SK-N-SH treated with all-trans-retinoic acid at 6 μM for 48 hours (cell line): ENCODE measurements at regions not wholly inside any gene's neighbourhood (a gene's known extent, or its start where the extent isn't known, plus 50 kb on each side); places are given as distances from the start of the nearest gene placed in this dataset.
"Not testable (repeated sequence)": the region's sequence is repeated elsewhere in the genome, so short reads cannot be mapped to it uniquely, and the experiment has no call there.

Experiments used
- ATAC-seq: fragments of 200-7000 bp; cut with Tn5 transposase; 3 replicates; pipeline ENCODE4 v1.9.1; 2020; ENCODE audit warnings: mild to moderate bottlenecking, moderate library complexity
- ARNTL ChIP-seq: fragments of 450-650 bp; formaldehyde crosslinking; IDR thresholded peaks from 2 replicates; pipeline ENCODE4 v1.5.0; 2020; ENCODE audit warnings: low read depth, mild to moderate bottlenecking, moderate library complexity, borderline replicate concordance
- BACH2 ChIP-seq: fragments of 250-450 bp; sonication (Bioruptor Pico); IDR thresholded peaks from 2 replicates; pipeline ENCODE4 v1.9.0; 2021; ENCODE audit warnings: mild to moderate bottlenecking, borderline replicate concordance
- CSDC2 ChIP-seq: fragments of 250-450 bp; sonication (Bioruptor Pico); IDR thresholded peaks from 2 replicates; pipeline ENCODE4 v1.5.0; 2020; ENCODE audit warnings: mild to moderate bottlenecking, moderate library complexity
- ESRRG ChIP-seq: fragments of 250-450 bp; sonication (Bioruptor Pico); IDR thresholded peaks from 2 replicates; pipeline ENCODE4 v1.6.1; 2021; ENCODE audit warnings: mild to moderate bottlenecking
- GLIS3 ChIP-seq: fragments of 250-450 bp; sonication (Bioruptor Pico); IDR thresholded peaks from 2 replicates; pipeline ENCODE4 v1.5.0; 2020; ENCODE audit warnings: mild to moderate bottlenecking, moderate library complexity
- ISL1 ChIP-seq: fragments of 250-450 bp; sonication (Bioruptor Pico); IDR thresholded peaks from 2 replicates; pipeline ENCODE4 v2.1.2; 2022; ENCODE audit warnings: mild to moderate bottlenecking, moderate library complexity
- OSR1 ChIP-seq: fragments of 250-450 bp; sonication (Bioruptor Pico); IDR thresholded peaks from 2 replicates; pipeline ENCODE4 v1.8.0; 2022; ENCODE audit warnings: moderate library complexity, mild to moderate bottlenecking, inconsistent platforms
- PPARA ChIP-seq: fragments of 250-450 bp; sonication (Bioruptor Pico); IDR thresholded peaks from 2 replicates; pipeline ENCODE4 v1.5.0; 2020; ENCODE audit warnings: mild to moderate bottlenecking, borderline replicate concordance
- RARB ChIP-seq: fragments of 250-450 bp; sonication (Bioruptor Pico); IDR thresholded peaks from 2 replicates; pipeline ENCODE4 v1.8.0; 2021; ENCODE audit warnings: mild to moderate bottlenecking, moderate library complexity
- TOX ChIP-seq: fragments of 250-450 bp; sonication (Bioruptor Pico); IDR thresholded peaks from 2 replicates; pipeline ENCODE4 v1.8.0; 2021; ENCODE audit warnings: mild to moderate bottlenecking, moderate library complexity, borderline replicate concordance
- ZC3H10 ChIP-seq: fragments of 250-450 bp; sonication (Bioruptor Pico); IDR thresholded peaks from 2 replicates; pipeline ENCODE4 v1.5.1; 2021; ENCODE audit warnings: mild to moderate bottlenecking, moderate library complexity
- ZFP3 ChIP-seq: fragments of 250-450 bp; sonication (Bioruptor Pico); IDR thresholded peaks from 2 replicates; pipeline ENCODE4 v1.5.0; 2020; ENCODE audit warnings: mild to moderate bottlenecking, moderate library complexity
- ZFP30 ChIP-seq: fragments of 450-650 bp; formaldehyde crosslinking; IDR thresholded peaks from 2 replicates; pipeline ENCODE4 v1.5.0; 2022; ENCODE audit warnings: mild to moderate bottlenecking, moderate library complexity
- ZNF8 ChIP-seq: fragments of 450-650 bp; formaldehyde crosslinking; IDR thresholded peaks from 2 replicates; pipeline ENCODE4 v1.5.0; 2020; ENCODE audit warnings: mild to moderate bottlenecking, moderate library complexity
- TF ChIP-seq, protein P1 (sequence below): fragments of 250-450 bp; sonication (Bioruptor Pico); IDR thresholded peaks from 2 replicates; pipeline ENCODE4 v1.8.0; 2020; ENCODE audit warnings: mild to moderate bottlenecking, moderate library complexity, borderline replicate concordance
- TF ChIP-seq, protein P2 (sequence below): fragments of 250-450 bp; sonication (Bioruptor Pico); IDR thresholded peaks from 2 replicates; pipeline ENCODE4 v1.5.1; 2020; ENCODE audit warnings: low read depth, mild to moderate bottlenecking, moderate library complexity
- TF ChIP-seq, protein P3 (sequence below): fragments of 250-450 bp; sonication (Bioruptor Pico); IDR thresholded peaks from 2 replicates; pipeline ENCODE4 v1.8.0; 2021; ENCODE audit warnings: low read depth, mild to moderate bottlenecking, moderate library complexity, borderline replicate concordance
- TF ChIP-seq, protein P4 (sequence below): fragments of 250-450 bp; sonication (Bioruptor Pico); IDR thresholded peaks from 2 replicates; pipeline ENCODE4 v1.5.1; 2021; ENCODE audit warnings: mild to moderate bottlenecking, moderate library complexity
- TF ChIP-seq, protein P5 (sequence below): fragments of 250-450 bp; sonication (Bioruptor Pico); IDR thresholded peaks from 2 replicates; pipeline ENCODE4 v1.5.0; 2020; ENCODE audit warnings: mild to moderate bottlenecking, moderate library complexity

DNA sequence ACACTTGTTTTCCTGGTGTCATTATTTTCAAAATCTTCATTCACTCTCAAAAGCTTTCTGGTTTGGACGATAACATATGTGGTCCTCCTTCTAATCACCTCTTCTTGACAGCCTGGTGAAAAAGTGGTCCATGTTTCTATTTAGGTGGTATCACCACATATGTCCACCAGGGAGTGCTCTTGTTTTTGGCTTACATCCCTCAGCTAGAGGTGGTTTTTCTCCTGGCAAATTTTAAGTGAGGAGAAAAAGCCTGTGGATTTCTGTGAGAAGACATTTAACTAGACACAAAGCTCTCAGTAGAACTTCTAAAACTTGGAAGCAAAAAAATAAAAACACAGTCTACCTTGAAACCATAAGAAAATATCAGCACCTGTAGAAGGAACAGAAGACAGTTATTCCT lies 58.0 kb upstream of the FRMPD4 start:
- TF ChIP-seq RARB (CRISPR knock-in tag) (no peak), ESRRG (CRISPR knock-in tag) (no peak), ISL1 (CRISPR knock-in tag) (no peak), ZFP30 (CRISPR knock-in tag) (no peak), CSDC2 (CRISPR knock-in tag) (no peak), PPARA (no peak), TOX (CRISPR knock-in tag) (no peak), ZFP3 (CRISPR knock-in tag) (no peak), GLIS3 (CRISPR knock-in tag) (no peak), ZC3H10 (no peak), ZNF8 (CRISPR knock-in tag) (no peak), BACH2 (no peak), ARNTL (CRISPR knock-in tag) (no peak), OSR1 (CRISPR knock-in tag) (no peak)
- TF ChIP-seq, protein P1, sequence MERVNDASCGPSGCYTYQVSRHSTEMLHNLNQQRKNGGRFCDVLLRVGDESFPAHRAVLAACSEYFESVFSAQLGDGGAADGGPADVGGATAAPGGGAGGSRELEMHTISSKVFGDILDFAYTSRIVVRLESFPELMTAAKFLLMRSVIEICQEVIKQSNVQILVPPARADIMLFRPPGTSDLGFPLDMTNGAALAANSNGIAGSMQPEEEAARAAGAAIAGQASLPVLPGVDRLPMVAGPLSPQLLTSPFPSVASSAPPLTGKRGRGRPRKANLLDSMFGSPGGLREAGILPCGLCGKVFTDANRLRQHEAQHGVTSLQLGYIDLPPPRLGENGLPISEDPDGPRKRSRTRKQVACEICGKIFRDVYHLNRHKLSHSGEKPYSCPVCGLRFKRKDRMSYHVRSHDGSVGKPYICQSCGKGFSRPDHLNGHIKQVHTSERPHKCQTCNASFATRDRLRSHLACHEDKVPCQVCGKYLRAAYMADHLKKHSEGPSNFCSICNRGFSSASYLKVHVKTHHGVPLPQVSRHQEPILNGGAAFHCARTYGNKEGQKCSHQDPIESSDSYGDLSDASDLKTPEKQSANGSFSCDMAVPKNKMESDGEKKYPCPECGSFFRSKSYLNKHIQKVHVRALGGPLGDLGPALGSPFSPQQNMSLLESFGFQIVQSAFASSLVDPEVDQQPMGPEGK (CRISPR knock-in tag): no peak
- TF ChIP-seq, protein P2, sequence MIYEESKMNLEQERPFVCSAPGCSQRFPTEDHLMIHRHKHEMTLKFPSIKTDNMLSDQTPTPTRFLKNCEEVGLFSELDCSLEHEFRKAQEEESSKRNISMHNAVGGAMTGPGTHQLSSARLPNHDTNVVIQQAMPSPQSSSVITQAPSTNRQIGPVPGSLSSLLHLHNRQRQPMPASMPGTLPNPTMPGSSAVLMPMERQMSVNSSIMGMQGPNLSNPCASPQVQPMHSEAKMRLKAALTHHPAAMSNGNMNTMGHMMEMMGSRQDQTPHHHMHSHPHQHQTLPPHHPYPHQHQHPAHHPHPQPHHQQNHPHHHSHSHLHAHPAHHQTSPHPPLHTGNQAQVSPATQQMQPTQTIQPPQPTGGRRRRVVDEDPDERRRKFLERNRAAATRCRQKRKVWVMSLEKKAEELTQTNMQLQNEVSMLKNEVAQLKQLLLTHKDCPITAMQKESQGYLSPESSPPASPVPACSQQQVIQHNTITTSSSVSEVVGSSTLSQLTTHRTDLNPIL (CRISPR knock-in tag): no peak
- TF ChIP-seq, protein P3, sequence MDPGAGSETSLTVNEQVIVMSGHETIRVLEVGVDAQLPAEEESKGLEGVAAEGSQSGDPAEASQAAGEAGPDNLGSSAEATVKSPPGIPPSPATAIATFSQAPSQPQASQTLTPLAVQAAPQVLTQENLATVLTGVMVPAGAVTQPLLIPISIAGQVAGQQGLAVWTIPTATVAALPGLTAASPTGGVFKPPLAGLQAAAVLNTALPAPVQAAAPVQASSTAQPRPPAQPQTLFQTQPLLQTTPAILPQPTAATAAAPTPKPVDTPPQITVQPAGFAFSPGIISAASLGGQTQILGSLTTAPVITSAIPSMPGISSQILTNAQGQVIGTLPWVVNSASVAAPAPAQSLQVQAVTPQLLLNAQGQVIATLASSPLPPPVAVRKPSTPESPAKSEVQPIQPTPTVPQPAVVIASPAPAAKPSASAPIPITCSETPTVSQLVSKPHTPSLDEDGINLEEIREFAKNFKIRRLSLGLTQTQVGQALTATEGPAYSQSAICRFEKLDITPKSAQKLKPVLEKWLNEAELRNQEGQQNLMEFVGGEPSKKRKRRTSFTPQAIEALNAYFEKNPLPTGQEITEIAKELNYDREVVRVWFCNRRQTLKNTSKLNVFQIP (CRISPR knock-in tag): no peak
- TF ChIP-seq, protein P4, sequence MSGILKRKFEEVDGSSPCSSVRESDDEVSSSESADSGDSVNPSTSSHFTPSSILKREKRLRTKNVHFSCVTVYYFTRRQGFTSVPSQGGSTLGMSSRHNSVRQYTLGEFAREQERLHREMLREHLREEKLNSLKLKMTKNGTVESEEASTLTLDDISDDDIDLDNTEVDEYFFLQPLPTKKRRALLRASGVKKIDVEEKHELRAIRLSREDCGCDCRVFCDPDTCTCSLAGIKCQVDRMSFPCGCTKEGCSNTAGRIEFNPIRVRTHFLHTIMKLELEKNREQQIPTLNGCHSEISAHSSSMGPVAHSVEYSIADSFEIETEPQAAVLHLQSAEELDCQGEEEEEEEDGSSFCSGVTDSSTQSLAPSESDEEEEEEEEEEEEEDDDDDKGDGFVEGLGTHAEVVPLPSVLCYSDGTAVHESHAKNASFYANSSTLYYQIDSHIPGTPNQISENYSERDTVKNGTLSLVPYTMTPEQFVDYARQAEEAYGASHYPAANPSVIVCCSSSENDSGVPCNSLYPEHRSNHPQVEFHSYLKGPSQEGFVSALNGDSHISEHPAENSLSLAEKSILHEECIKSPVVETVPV (CRISPR knock-in tag): no peak
- TF ChIP-seq, protein P5, sequence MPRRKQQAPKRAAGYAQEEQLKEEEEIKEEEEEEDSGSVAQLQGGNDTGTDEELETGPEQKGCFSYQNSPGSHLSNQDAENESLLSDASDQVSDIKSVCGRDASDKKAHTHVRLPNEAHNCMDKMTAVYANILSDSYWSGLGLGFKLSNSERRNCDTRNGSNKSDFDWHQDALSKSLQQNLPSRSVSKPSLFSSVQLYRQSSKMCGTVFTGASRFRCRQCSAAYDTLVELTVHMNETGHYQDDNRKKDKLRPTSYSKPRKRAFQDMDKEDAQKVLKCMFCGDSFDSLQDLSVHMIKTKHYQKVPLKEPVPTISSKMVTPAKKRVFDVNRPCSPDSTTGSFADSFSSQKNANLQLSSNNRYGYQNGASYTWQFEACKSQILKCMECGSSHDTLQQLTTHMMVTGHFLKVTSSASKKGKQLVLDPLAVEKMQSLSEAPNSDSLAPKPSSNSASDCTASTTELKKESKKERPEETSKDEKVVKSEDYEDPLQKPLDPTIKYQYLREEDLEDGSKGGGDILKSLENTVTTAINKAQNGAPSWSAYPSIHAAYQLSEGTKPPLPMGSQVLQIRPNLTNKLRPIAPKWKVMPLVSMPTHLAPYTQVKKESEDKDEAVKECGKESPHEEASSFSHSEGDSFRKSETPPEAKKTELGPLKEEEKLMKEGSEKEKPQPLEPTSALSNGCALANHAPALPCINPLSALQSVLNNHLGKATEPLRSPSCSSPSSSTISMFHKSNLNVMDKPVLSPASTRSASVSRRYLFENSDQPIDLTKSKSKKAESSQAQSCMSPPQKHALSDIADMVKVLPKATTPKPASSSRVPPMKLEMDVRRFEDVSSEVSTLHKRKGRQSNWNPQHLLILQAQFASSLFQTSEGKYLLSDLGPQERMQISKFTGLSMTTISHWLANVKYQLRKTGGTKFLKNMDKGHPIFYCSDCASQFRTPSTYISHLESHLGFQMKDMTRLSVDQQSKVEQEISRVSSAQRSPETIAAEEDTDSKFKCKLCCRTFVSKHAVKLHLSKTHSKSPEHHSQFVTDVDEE (CRISPR knock-in tag): no peak
- TF ChIP-seq, all 23 proteins: peak for 0
- ATAC-seq: peak; percentile 53; the same call in 1 of the 3 replicates

DNA sequence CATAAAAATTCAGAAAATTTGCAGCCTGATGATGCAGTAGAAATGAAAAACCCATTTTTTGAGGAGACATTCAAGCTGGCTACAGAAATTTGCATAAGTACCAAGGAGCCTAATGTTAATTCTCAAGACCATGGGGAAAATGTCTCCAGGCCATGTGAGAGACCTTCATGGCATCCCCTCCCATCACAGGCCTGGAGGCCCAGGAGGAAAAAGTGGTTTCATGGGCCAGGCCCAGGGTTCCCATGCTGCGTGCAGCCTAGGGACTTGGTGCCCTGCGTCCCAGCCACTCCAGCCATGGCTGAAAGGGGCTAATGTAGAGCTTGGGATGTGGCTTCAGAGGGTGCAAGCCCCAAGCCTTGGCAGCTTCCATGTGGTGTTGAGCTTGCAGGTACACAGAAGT lies 55.3 kb upstream of the FRMPD4 start:
- not testable (repeated sequence) for ATAC-seq
